ENCODE measurements at regions not wholly inside any gene's neighbourhood (a gene's known extent, or its start where the extent isn't known, plus 50 kb on each side); places are given as distances from the start of the nearest gene placed in this dataset.

GRCh38 chr19:40932008-40932959 is 50.3 kb upstream of the CYP2A7 start:
- no peak for TF ChIP-seq POLR2A (IDR thresholded peaks at IDR 0.05; ENCODE audit: borderline replicate concordance, extremely low read depth, insufficient read depth, insufficient read length)
- no peak for TF ChIP-seq EGR1 (IDR thresholded peaks at IDR 0.05; ENCODE audit: low read depth)
- no peak for TF ChIP-seq CTCF (IDR thresholded peaks at IDR 0.05 in 2 of 3, conservative IDR thresholded peaks at IDR 0.05 in 1 of 3; ENCODE audit: borderline replicate concordance in 1 of 3, insufficient read depth in 1 of 3, low read depth in 2 of 3, low read length in 2 of 3)
- TF ChIP-seq MAX (IDR thresholded peaks at IDR 0.05): no peak
- no peak for TF ChIP-seq POLR2AphosphoS5 (IDR thresholded peaks at IDR 0.05; ENCODE audit: low read depth, low read length)
- TF ChIP-seq YY1 (IDR thresholded peaks at IDR 0.05; ENCODE audit: extremely low read depth, insufficient replicate concordance, low read depth, low read length): no peak
- TF ChIP-seq EZH2 (IDR thresholded peaks at IDR 0.05): no peak
- no peak for TF ChIP-seq ZNF274 (IDR thresholded peaks at IDR 0.05; ENCODE audit: low read depth, low read length)
- TF ChIP-seq TCF7L2 (IDR thresholded peaks at IDR 0.05; ENCODE audit: borderline replicate concordance, extremely low read depth, insufficient read depth, insufficient read length): no peak
- no peak for TF ChIP-seq REST (IDR thresholded peaks at IDR 0.05; ENCODE audit: low read depth)

All from HCT116 (cell line).